GM12878 (cell line): ENCODE measurements at regions not wholly inside any gene's neighbourhood (a gene's known extent, or its start where the extent isn't known, plus 50 kb on each side); places are given as distances from the start of the nearest gene placed in this dataset.

ENCODE experiments used
- ATAC-seq: fragments of 200-7000 bp; cut with Tn5 transposase; 3 replicates; pipeline ENCODE4 v1.9.1; 2020; ENCODE audit warnings: mild to moderate bottlenecking, moderate library complexity
- BruUV-seq: library from RNA; stranded (reverse); fragments of 400-500 nt; replicated peaks from 2 replicates; lab custom pipeline; 2021; lab: Mats Ljungman, UMichigan
- CTCF ChIA-PET: fragments of 300-600 bp; sonication (Branson Sonifier 250); formaldehyde crosslinking; extraction: SDS; loops from one replicate; lab custom pipeline; 2021; ENCODE audit warnings: inconsistent platforms; lab: Yijun Ruan, JAX
- POLR2A ChIA-PET: fragments of 350-600 bp; formaldehyde crosslinking; extraction: SDS; loops from one replicate; lab custom pipeline; 2021; ENCODE audit warnings: inconsistent platforms; lab: Charles Lee
- RAD21 ChIA-PET: fragments of 300-600 bp; sonication (Branson Sonifier 250); formaldehyde crosslinking; loops from one replicate; lab custom pipeline; 2023; ENCODE audit warnings: antibody characterized with exemption; ENCODE audit not compliant: unreplicated experiment; lab: Charles Lee
- SMC1A ChIA-PET: fragments of 300-600 bp; sonication (Branson Sonifier 250); formaldehyde crosslinking; loops from one replicate; lab custom pipeline; 2023; ENCODE audit not compliant: unreplicated experiment, uncharacterized antibody; lab: Charles Lee
- DNase-seq: peaks from one replicate; pipeline ENCODE4 v3.0.0-alpha.2; 2011; ENCODE audit warnings: low read depth, low spot score
- FAIRE-seq: peaks from 3 replicates; lab custom pipeline; 2011; peaks lifted over from hg19 to GRCh38; lab: Jason Lieb, UNC
- H2AFZ ChIP-seq: 2 replicates; pipeline ENCODE4 v1.6.0; 2011; ENCODE audit warnings: low read depth, low read length, control low read depth; ENCODE audit not compliant: control insufficient read depth
- H3K27ac ChIP-seq: 2 replicates; pipeline ENCODE4 v1.5.1; 2011; ENCODE audit warnings: control low read depth; ENCODE audit not compliant: control insufficient read depth, insufficient read depth
- H3K27me3 ChIP-seq, 2 experiments: replicated peaks in 1 of 2; 2 replicates each; pipeline versions ENCODE4 v1.6.0 to v1.6.1; 2011; ENCODE audit warnings: low read length in 1 of 2; ENCODE audit not compliant: control insufficient read depth in 2 of 2, insufficient read depth in 2 of 2
- H3K36me3 ChIP-seq, 2 experiments: 2 replicates each; pipeline ENCODE4 v1.5.1; 2011; ENCODE audit warnings: low read length in 1 of 2; ENCODE audit not compliant: control insufficient read depth in 2 of 2, insufficient read depth in 2 of 2
- H3K4me1 ChIP-seq: 2 replicates; pipeline ENCODE4 v1.6.1; 2011; ENCODE audit warnings: mild to moderate bottlenecking, low read length, moderate library complexity, mixed read lengths; ENCODE audit not compliant: control insufficient read depth, insufficient read depth
- H3K4me2 ChIP-seq: 2 replicates; pipeline ENCODE4 v1.6.0; 2011; ENCODE audit warnings: control low read depth; ENCODE audit not compliant: control insufficient read depth, insufficient read depth
- H3K4me3 ChIP-seq: fragments of 200-600 bp; sonication (generic); 2 replicates; pipeline ENCODE4 v1.5.1; 2016
- H3K79me2 ChIP-seq: 2 replicates; pipeline ENCODE4 v1.6.0; 2011; ENCODE audit warnings: low read length; ENCODE audit not compliant: control insufficient read depth, insufficient read depth
- H3K9ac ChIP-seq: 2 replicates; pipeline ENCODE4 v1.8.0; 2011; ENCODE audit warnings: low read length, control low read depth, mixed read lengths; ENCODE audit not compliant: control insufficient read depth, insufficient read depth
- H3K9me3 ChIP-seq: replicated peaks from 3 replicates; pipeline ENCODE4 v1.5.1; 2011; ENCODE audit warnings: mild to moderate bottlenecking, low read length; ENCODE audit not compliant: control insufficient read depth, insufficient read depth
- H4K20me1 ChIP-seq: 2 replicates; pipeline ENCODE4 v1.6.0; 2011; ENCODE audit not compliant: control insufficient read depth, insufficient read depth
- CUX1 ChIP-seq: IDR thresholded peaks from 2 replicates; pipeline ENCODE4 v1.6.1; 2012; ENCODE audit warnings: improper control_type of control experiment, low read depth, low read length; ENCODE audit not compliant: insufficient replicate concordance
- SUPT20H ChIP-seq: IDR thresholded peaks from 2 replicates; pipeline ENCODE4 v1.6.1; 2011; ENCODE audit warnings: low read depth, mild to moderate bottlenecking, low read length, moderate library complexity, borderline replicate concordance; ENCODE audit not compliant: control insufficient read depth
- ZZZ3 ChIP-seq: IDR thresholded peaks from 2 replicates; pipeline ENCODE4 v1.6.1; 2011; ENCODE audit warnings: low read depth; ENCODE audit not compliant: control insufficient read depth, insufficient read length
- WGBS: methylation state at CpG from one replicate; pipeline ENCODE4 v1.1.6; 2016; ENCODE audit warnings: low lambda C conversion rate; ENCODE audit not compliant: insufficient replicate concordance, insufficient coverage; ENCODE audit errors: missing lambda C conversion rate; 5-methylcytosine and 5-hydroxymethylcytosine counted together
- in situ Hi-C: fragments of 300-500 bp; cut with MboI; formaldehyde crosslinking; loops from 9 replicates; pipeline ENCODE4 v1.14.3; 2018; ENCODE audit warnings: mixed read lengths
- intact Hi-C: fragments of 100-400 bp; cut with micrococcal nuclease; formaldehyde crosslinking; loops from one replicate; pipeline ENCODE4 v1.14.2; 2022; ENCODE audit not compliant: unreplicated experiment
- TF ChIP-seq, protein P1 (sequence below): IDR thresholded peaks from 2 replicates; pipeline ENCODE4 v1.6.1; 2011; ENCODE audit warnings: mild to moderate bottlenecking, low read depth, low read length, moderate library complexity; ENCODE audit not compliant: insufficient replicate concordance

DNA sequence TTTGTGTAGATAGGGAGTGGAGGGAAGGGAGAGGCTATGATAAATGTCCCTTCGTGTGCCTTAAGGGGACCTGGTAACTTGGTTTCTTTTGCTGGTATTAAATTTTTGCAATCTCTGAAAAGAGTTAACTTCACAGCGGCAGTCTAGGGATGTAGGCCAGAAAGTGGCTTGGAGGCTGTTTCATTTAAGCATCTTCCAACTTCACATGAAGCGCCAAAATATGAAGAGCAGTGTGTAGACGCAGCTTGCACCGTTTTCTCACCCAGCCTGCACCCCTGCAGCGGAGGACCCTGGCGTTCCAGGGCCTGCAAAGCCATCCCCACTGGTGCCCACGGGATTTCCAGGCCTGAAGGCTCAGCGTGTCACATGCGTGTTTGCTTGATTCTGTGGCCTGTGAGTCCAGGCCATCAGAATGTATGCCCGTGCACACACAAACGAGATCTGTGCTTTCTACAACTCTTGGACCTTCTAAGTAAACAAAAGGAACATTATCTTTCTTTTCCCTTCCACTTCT, 87.2 kb upstream of the EPB41L3 start:
- Histone ChIP-seq H4K20me1 (no peaks in the 10 kb centered on the region), H3K36me3 (no peaks in the 10 kb centered on the region), H3K4me2 (no peak overlapping the region), H3K4me3 (no peak overlapping the region), H3K9ac (no peak overlapping the region), H3K4me1 (no peaks in the 10 kb centered on the region)
- FAIRE-seq (no peak), DNase-seq (no peak), ATAC-seq (no peak)
- ChIA-PET RAD21 (no interaction called here), POLR2A (no interaction called here), SMC1A (no interaction called here), CTCF (no interaction called here)
- no TSS peak for BruUV-seq
- in situ Hi-C loops = no loop called here
- TF ChIP-seq ZZZ3 (no peak), SUPT20H (no peak), CUX1 (no peak)
- TF ChIP-seq, protein P1, sequence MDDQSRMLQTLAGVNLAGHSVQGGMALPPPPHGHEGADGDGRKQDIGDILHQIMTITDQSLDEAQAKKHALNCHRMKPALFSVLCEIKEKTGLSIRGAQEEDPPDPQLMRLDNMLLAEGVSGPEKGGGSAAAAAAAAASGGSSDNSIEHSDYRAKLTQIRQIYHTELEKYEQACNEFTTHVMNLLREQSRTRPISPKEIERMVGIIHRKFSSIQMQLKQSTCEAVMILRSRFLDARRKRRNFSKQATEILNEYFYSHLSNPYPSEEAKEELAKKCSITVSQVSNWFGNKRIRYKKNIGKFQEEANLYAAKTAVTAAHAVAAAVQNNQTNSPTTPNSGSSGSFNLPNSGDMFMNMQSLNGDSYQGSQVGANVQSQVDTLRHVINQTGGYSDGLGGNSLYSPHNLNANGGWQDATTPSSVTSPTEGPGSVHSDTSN = no peak
- TF ChIP-seq, all 136 proteins: peak for 0
- Histone ChIP-seq H2AFZ (no peak overlapping the region), H3K9me3 (no peaks in the 10 kb centered on the region), H3K27ac (no peak overlapping the region), H3K27me3 (peaks cover 4 to 16% of the 10 kb centered on the region in 2 experiments), H3K79me2 (no peaks in the 10 kb centered on the region)
- 47% methylated on average over 12 of the region's 12 CpGs for WGBS
- intact Hi-C loops = no loop called here
